HCT116 (cell line): ENCODE measurements at regions not wholly inside any gene's neighbourhood (a gene's known extent, or its start where the extent isn't known, plus 50 kb on each side); places are given as distances from the start of the nearest gene placed in this dataset.

ENCODE experiments used
- ATAC-seq: fragments of 200-7000 bp; cut with Tn5 transposase; 2 replicates; pipeline ENCODE4 v1.9.1; 2020; ENCODE audit warnings: mild to moderate bottlenecking, moderate library complexity
- BruUV-seq: library from RNA; stranded (reverse); fragments of 400-500 nt; replicated peaks from 2 replicates; lab custom pipeline; 2021; lab: Mats Ljungman, UMichigan
- CTCF ChIA-PET: fragments of 300-600 bp; sonication (Branson Sonifier 250); formaldehyde crosslinking; loops from one replicate; lab custom pipeline; 2021; ENCODE audit warnings: antibody characterized with exemption; lab: Charles Lee
- POLR2A ChIA-PET: fragments of 300-600, 350-600 bp; sonication (Branson Sonifier 250); formaldehyde crosslinking; loops from one replicate; lab custom pipeline; 2021; ENCODE audit warnings: antibody characterized with exemption; lab: Charles Lee
- RAD21 ChIA-PET, 2 experiments: fragments of 300-600 bp; sonication (Branson Sonifier 250); formaldehyde crosslinking; loops; one replicate each; lab custom pipeline; 2023; ENCODE audit warnings: low total read pairs in 2 of 2; ENCODE audit not compliant: uncharacterized antibody in 2 of 2, unreplicated experiment in 2 of 2, low non-redundant PET in 1 of 2; lab: Charles Lee
- DNase-seq: peaks from one replicate; pipeline ENCODE4 v3.0.0-alpha.2; 2010; ENCODE audit warnings: low read depth, low spot score
- H2AFZ ChIP-seq: fragments of 200-600 bp; shearing (Covaris generic), sonication (generic); 2 replicates; pipeline ENCODE4 v1.6.1; 2017; ENCODE audit warnings: low read depth, mixed run types, mixed read lengths, antibody characterized with exemption, low read length; ENCODE audit not compliant: poor library complexity, severe bottlenecking
- H3K27ac ChIP-seq: 2 replicates; pipeline ENCODE4 v1.5.1; 2012; ENCODE audit warnings: low read depth, low read length
- H3K27me3 ChIP-seq: fragments of 200-600 bp; sonication (generic); 2 replicates; pipeline ENCODE4 v1.6.1; 2016; ENCODE audit warnings: mixed run types, low read length, mixed read lengths; ENCODE audit not compliant: insufficient read depth
- H3K36me3 ChIP-seq, 2 experiments: fragments of 200-500 bp in 1 of 2; fragments of 200-600 bp in 1 of 2; sonication (Bioruptor generic) in 1 of 2; sonication (generic) in 1 of 2; 2 replicates each; pipeline versions ENCODE4 v1.5.1 to v1.6.1; 2014 to 2016; ENCODE audit warnings: low read length in 2 of 2, inconsistent platforms in 1 of 2, mixed read lengths in 1 of 2, mixed run types in 1 of 2; ENCODE audit not compliant: insufficient read depth in 2 of 2, control insufficient read depth in 1 of 2
- H3K4me1 ChIP-seq, 2 experiments: fragments of 200-600 bp in 1 of 2; sonication (generic) in 1 of 2; 2 replicates each; pipeline versions ENCODE4 v1.5.1 to v1.6.1; 2012 to 2017; ENCODE audit warnings: low read length in 2 of 2, inconsistent platforms in 1 of 2, mild to moderate bottlenecking in 1 of 2, mixed read lengths in 1 of 2, mixed run types in 1 of 2, moderate library complexity in 1 of 2; ENCODE audit not compliant: insufficient read depth in 2 of 2, control insufficient read depth in 1 of 2
- H3K4me2 ChIP-seq: fragments of 200-600 bp; sonication (generic); 2 replicates; pipeline ENCODE4 v1.6.1; 2017; ENCODE audit warnings: mixed run types, low read length, mixed read lengths
- H3K4me3 ChIP-seq, 2 experiments: fragments of 200-600 bp in 1 of 2; sonication (generic) in 1 of 2; replicated peaks in 1 of 2; 2 replicates each; pipeline ENCODE4 v1.5.1; 2011 to 2016; ENCODE audit warnings: low read length in 2 of 2, control low read depth in 1 of 2, low read depth in 1 of 2, mild to moderate bottlenecking in 1 of 2, mixed read lengths in 1 of 2, mixed run types in 1 of 2
- H3K79me2 ChIP-seq: fragments of 200-600 bp; sonication (generic); 2 replicates; pipeline ENCODE4 v1.6.1; 2017; ENCODE audit warnings: mild to moderate bottlenecking, mixed run types, low read length, moderate library complexity, mixed read lengths; ENCODE audit not compliant: insufficient read depth
- H3K9ac ChIP-seq: fragments of 200-600 bp; sonication (generic); 2 replicates; pipeline ENCODE4 v1.6.1; 2016; ENCODE audit warnings: low read length, mixed read lengths
- H3K9me2 ChIP-seq: fragments of 200-600 bp; sonication (generic), shearing (Covaris generic); 2 replicates; pipeline ENCODE4 v1.6.1; 2017; ENCODE audit warnings: mixed run types, mild to moderate bottlenecking, moderate library complexity; ENCODE audit not compliant: insufficient read depth
- H3K9me3 ChIP-seq, 2 experiments: fragments of 200-500 bp in 1 of 2; fragments of 200-600 bp in 1 of 2; sonication (Bioruptor generic) in 1 of 2; sonication (generic) in 1 of 2; 2 replicates each; pipeline ENCODE4 v1.6.1; 2014 to 2017; ENCODE audit warnings: low read length in 2 of 2, mixed read lengths in 2 of 2, inconsistent platforms in 1 of 2, low read depth in 1 of 2, mild to moderate bottlenecking in 1 of 2, mixed run types in 1 of 2, moderate library complexity in 1 of 2; ENCODE audit not compliant: control insufficient read depth in 1 of 2, insufficient read depth in 1 of 2
- H4K20me1 ChIP-seq: fragments of 200-600 bp; sonication (generic), shearing (Covaris generic); 2 replicates; pipeline ENCODE4 v1.6.1; 2017; ENCODE audit warnings: mixed run types, mild to moderate bottlenecking, moderate library complexity; ENCODE audit not compliant: insufficient read depth
- ATF3 ChIP-seq: IDR thresholded peaks from 2 replicates; pipeline ENCODE4 v1.6.1; 2012
- CBX3 ChIP-seq: IDR thresholded peaks from 2 replicates; pipeline ENCODE4 v1.6.1; 2012; ENCODE audit warnings: low read depth
- ELF1 ChIP-seq: IDR thresholded peaks from 2 replicates; pipeline ENCODE4 v1.6.1; 2012; ENCODE audit warnings: low read depth, borderline replicate concordance
- EZH2 ChIP-seq: fragments of 200-600 bp; sonication (generic); IDR thresholded peaks from 2 replicates; pipeline ENCODE4 v1.6.1; 2017; ENCODE audit warnings: antibody characterized with exemption, mixed run types
- FOSL1 ChIP-seq: IDR thresholded peaks from 2 replicates; pipeline ENCODE4 v1.6.1; 2012; ENCODE audit warnings: low read depth
- JUND ChIP-seq: IDR thresholded peaks from 2 replicates; pipeline ENCODE4 v1.6.1; 2012
- POLR2A ChIP-seq: IDR thresholded peaks from 2 replicates; pipeline ENCODE4 v1.7.0; 2011; ENCODE audit warnings: borderline replicate concordance; ENCODE audit not compliant: insufficient read depth, insufficient read length; ENCODE audit errors: extremely low read depth
- POLR2AphosphoS5 ChIP-seq: IDR thresholded peaks from 2 replicates; pipeline ENCODE4 v1.6.1; 2011; ENCODE audit warnings: mild to moderate bottlenecking, low read depth, low read length, moderate library complexity
- RAD21 ChIP-seq: IDR thresholded peaks from 2 replicates; pipeline ENCODE4 v1.6.1; 2012; ENCODE audit warnings: low read depth, mild to moderate bottlenecking
- REST ChIP-seq: IDR thresholded peaks from 2 replicates; pipeline ENCODE4 v1.6.1; 2012; ENCODE audit warnings: low read depth
- SIN3A ChIP-seq: IDR thresholded peaks from 2 replicates; pipeline ENCODE4 v1.6.1; 2012; ENCODE audit warnings: low read depth
- SRF ChIP-seq: IDR thresholded peaks from 2 replicates; pipeline ENCODE4 v1.6.1; 2012; ENCODE audit warnings: low read depth
- YY1 ChIP-seq: IDR thresholded peaks from 2 replicates; pipeline ENCODE4 v1.6.1; 2011; ENCODE audit warnings: low read length, low read depth, moderate library complexity, mild to moderate bottlenecking; ENCODE audit not compliant: insufficient replicate concordance; ENCODE audit errors: extremely low read depth
- ZNF274 ChIP-seq: fragments of 200-500 bp; sonication (Bioruptor generic); IDR thresholded peaks from 2 replicates; pipeline ENCODE4 v1.6.1; 2014; ENCODE audit warnings: mild to moderate bottlenecking, low read depth, low read length, inconsistent platforms
- intact Hi-C: fragments of 100-400 bp; cut with micrococcal nuclease; formaldehyde crosslinking; loops from 2 replicates; pipeline ENCODE4 v1.10.0; 2022
- TF ChIP-seq, protein P1 (sequence below): IDR thresholded peaks from 2 replicates; pipeline ENCODE4 v1.6.1; 2012

DNA sequence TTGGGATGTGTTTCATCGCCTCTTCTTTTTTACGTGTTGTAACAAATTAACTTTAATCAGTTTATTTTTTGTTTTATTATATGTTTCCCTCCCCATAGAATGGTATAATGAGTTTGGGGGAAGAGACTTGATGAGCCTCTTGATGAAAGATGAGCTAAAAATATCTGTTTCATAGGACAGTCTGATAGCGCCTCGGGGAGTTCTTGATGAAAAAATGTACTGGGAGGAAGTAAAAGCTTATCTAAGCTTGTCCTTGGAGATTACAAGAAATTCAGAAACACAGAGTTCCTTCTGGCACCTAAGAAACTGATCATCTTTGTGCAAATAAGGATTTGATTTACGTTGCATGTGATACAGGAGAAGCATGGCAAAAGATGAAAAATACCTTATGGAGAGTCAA, 350.2 kb upstream of the CDH8 start:
- DNase-seq = no peak
- no peak for ATAC-seq
- H2AFZ ChIP-seq = no peak overlapping the region
- no peaks in the 10 kb centered on the region for H3K36me3 ChIP-seq
- H3K27me3 ChIP-seq = no peaks in the 10 kb centered on the region
- no peaks in the 10 kb centered on the region for H3K79me2 ChIP-seq
- no peak overlapping the region for H3K27ac ChIP-seq
- no peak overlapping the region for H3K4me3 ChIP-seq
- RAD21 ChIA-PET = no interaction called here
- intact Hi-C loops = no loop called here
- H3K9me3 ChIP-seq = peaks cover 14 to 24% of the 10 kb centered on the region in 2 experiments; a peak in 2 of 4 replicates
- H3K9me2 ChIP-seq = no peaks in the 10 kb centered on the region
- TF ChIP-seq SRF (no peak), CBX3 (no peak), REST (no peak), ATF3 (no peak), POLR2A (no peak), ELF1 (no peak), RAD21 (no peak), YY1 (no peak), SIN3A (no peak), POLR2AphosphoS5 (no peak), FOSL1 (no peak), JUND (no peak), ZNF274 (no peak), EZH2 (no peak)
- TF ChIP-seq, protein P1, sequence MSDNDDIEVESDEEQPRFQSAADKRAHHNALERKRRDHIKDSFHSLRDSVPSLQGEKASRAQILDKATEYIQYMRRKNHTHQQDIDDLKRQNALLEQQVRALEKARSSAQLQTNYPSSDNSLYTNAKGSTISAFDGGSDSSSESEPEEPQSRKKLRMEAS = no peak
- no peaks in the 10 kb centered on the region for H3K4me1 ChIP-seq
- POLR2A ChIA-PET = no interaction called here
- CTCF ChIA-PET = no interaction called here
- no peak overlapping the region for H3K9ac ChIP-seq
- BruUV-seq = no TSS peak
- no peaks in the 10 kb centered on the region; the same call in 1 of the 2 replicates for H4K20me1 ChIP-seq
- no peak overlapping the region for H3K4me2 ChIP-seq
